Panc1 (cell line): ENCODE measurements at regions not wholly inside any gene's neighbourhood (a gene's known extent, or its start where the extent isn't known, plus 50 kb on each side); places are given as distances from the start of the nearest gene placed in this dataset.
"Not testable (repeated sequence)": the region's sequence is repeated elsewhere in the genome, so short reads cannot be mapped to it uniquely, and the experiment has no call there.

Experiments used
- ATAC-seq: fragments of 200-7000 bp; cut with Tn5 transposase; 2 replicates; pipeline ENCODE4 v1.9.1; 2020; ENCODE audit warnings: mild to moderate bottlenecking, moderate library complexity
- BruUV-seq: library from RNA; stranded (reverse); fragments of 400-500 nt; replicated peaks from 2 replicates; lab custom pipeline; 2021; lab: Mats Ljungman, UMichigan
- CTCF ChIA-PET: fragments of 300-600 bp; sonication (Branson Sonifier 250); formaldehyde crosslinking; loops from one replicate; lab custom pipeline; 2022; ENCODE audit warnings: antibody characterized with exemption; lab: Charles Lee
- POLR2A ChIA-PET: fragments of 300-600 bp; sonication (Branson Sonifier 250); formaldehyde crosslinking; loops from one replicate; lab custom pipeline; 2022; ENCODE audit warnings: antibody characterized with exemption; lab: Charles Lee
- DNase-seq: peaks from one replicate; pipeline ENCODE4 v3.0.0-alpha.2; 2010; ENCODE audit warnings: low read depth, low spot score
- H3K27ac ChIP-seq: 2 replicates; pipeline ENCODE4 v1.5.1; 2011; ENCODE audit warnings: mild to moderate bottlenecking, low read length, inconsistent platforms
- H3K27me3 ChIP-seq: fragments of 200-500 bp; sonication (Bioruptor generic); 2 replicates; pipeline ENCODE4 v1.6.0; 2014; ENCODE audit warnings: low read length, inconsistent platforms; ENCODE audit not compliant: control insufficient read depth, insufficient read depth
- H3K36me3 ChIP-seq: fragments of 200-500 bp; sonication (Bioruptor generic); 2 replicates; pipeline ENCODE4 v1.5.1; 2014; ENCODE audit warnings: inconsistent platforms, mild to moderate bottlenecking, low read length, moderate library complexity; ENCODE audit not compliant: control insufficient read depth, insufficient read depth
- H3K4me1 ChIP-seq: 2 replicates; pipeline ENCODE4 v1.5.1; 2011; ENCODE audit warnings: inconsistent platforms, mild to moderate bottlenecking, low read length, moderate library complexity; ENCODE audit not compliant: control insufficient read depth, insufficient read depth
- H3K4me3 ChIP-seq, 2 experiments: 2 replicates each; pipeline ENCODE4 v1.5.1; 2011 to 2012; ENCODE audit warnings: low read depth in 2 of 2, low read length in 2 of 2, mild to moderate bottlenecking in 2 of 2, inconsistent platforms in 1 of 2, moderate library complexity in 1 of 2
- H3K9me3 ChIP-seq: fragments of 200-500 bp; sonication (Bioruptor generic); 2 replicates; pipeline ENCODE4 v1.5.1; 2014; ENCODE audit warnings: low read depth, mild to moderate bottlenecking, inconsistent platforms, low read length, moderate library complexity; ENCODE audit not compliant: control insufficient read depth, insufficient read depth
- POLR2AphosphoS5 ChIP-seq: IDR thresholded peaks from 2 replicates; pipeline ENCODE4 v1.6.1; 2012; ENCODE audit warnings: mild to moderate bottlenecking, low read depth, low read length, moderate library complexity
- SIN3A ChIP-seq: IDR thresholded peaks from 2 replicates; pipeline ENCODE4 v1.6.1; 2012; ENCODE audit warnings: low read depth, mild to moderate bottlenecking, low read length, moderate library complexity, borderline replicate concordance; ENCODE audit not compliant: insufficient read depth
- TCF7L2 ChIP-seq: IDR thresholded peaks from 2 replicates; pipeline ENCODE4 v1.6.1; 2011; ENCODE audit warnings: mild to moderate bottlenecking, low read depth, low read length, inconsistent platforms
- in situ Hi-C: cut with HindIII; loops from 2 replicates; pipeline ENCODE4 v1.10.0; 2016; ENCODE audit warnings: low sequenced_read_pairs, low pct_unique_long_range_greater_than_20kb
- intact Hi-C: fragments of 100-400 bp; cut with micrococcal nuclease; formaldehyde crosslinking; loops from one replicate; pipeline ENCODE4 v1.10.0; 2022; ENCODE audit not compliant: unreplicated experiment
- TF ChIP-seq, protein P1 (sequence below), 2 experiments: IDR thresholded peaks; 2 replicates each; pipeline ENCODE4 v1.6.1; 2011 to 2012; ENCODE audit warnings: low read depth in 2 of 2, control low read depth in 1 of 2, low read length in 1 of 2, mild to moderate bottlenecking in 1 of 2, moderate library complexity in 1 of 2; ENCODE audit not compliant: insufficient read depth in 1 of 2
- TF ChIP-seq, protein P2 (sequence below): fragments of 450-650 bp; IDR thresholded peaks from 2 replicates; pipeline ENCODE4 v1.5.1; 2017; ENCODE audit warnings: mild to moderate bottlenecking

DNA sequence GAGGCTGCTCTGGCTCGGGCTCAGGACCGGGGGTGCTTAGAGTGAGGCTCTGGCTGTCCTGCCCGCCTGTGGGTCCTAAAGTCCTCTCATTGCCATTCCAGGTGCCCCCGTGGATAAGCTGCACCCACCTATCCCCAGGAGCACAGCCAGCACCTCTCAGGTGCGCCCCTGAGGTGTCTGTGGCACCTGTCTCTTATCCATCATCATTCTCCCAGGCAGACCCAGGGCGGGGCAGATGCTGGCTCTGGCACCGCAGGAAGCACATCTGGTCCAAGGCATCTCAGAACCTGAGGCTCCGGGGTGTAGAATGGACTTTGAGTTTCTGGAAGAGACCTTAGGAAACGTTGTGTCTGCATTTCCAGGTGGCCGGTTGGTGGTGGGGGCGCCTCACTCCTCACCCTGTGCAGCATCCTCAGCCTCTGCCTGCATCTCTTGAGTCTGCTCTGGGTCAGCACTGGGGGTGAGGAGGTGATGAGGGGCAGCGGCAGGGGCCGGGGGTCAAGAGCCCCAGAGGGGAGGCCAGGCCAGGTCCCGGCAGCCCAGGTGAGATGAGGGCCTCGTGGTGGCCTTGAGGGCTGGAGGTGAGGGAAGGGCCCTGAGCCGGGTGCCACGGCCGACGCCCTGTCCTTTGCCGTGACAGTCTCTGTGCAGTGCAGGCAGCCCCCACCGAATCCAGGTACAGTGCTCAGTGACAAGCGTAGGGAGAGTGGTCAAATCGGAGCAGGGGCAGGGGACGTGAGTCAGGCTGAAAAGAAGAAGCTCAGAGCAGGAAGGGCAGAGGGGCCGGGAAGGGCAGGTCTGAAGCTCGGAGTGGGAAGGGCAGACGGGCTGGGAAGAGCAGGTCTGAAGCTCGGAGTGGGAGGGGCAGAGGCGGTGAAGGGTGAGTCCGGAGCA, 173.5 kb downstream of the NPIPB11 start:
- ATAC-seq: no peak
- Histone ChIP-seq H3K27me3 (no peaks in the 10 kb centered on the region), H3K4me1 (no peaks in the 10 kb centered on the region), H3K36me3 (no peaks in the 10 kb centered on the region), H3K27ac (no peak overlapping the region), H3K4me3 (no peak overlapping the region), H3K9me3 (no peaks in the 10 kb centered on the region)
- in situ Hi-C loops (no loop called here), intact Hi-C loops (no loop called here)
- ChIA-PET CTCF (no interaction called here), POLR2A (no interaction called here)
- DNase-seq: no peak
- TF ChIP-seq, protein P1, sequence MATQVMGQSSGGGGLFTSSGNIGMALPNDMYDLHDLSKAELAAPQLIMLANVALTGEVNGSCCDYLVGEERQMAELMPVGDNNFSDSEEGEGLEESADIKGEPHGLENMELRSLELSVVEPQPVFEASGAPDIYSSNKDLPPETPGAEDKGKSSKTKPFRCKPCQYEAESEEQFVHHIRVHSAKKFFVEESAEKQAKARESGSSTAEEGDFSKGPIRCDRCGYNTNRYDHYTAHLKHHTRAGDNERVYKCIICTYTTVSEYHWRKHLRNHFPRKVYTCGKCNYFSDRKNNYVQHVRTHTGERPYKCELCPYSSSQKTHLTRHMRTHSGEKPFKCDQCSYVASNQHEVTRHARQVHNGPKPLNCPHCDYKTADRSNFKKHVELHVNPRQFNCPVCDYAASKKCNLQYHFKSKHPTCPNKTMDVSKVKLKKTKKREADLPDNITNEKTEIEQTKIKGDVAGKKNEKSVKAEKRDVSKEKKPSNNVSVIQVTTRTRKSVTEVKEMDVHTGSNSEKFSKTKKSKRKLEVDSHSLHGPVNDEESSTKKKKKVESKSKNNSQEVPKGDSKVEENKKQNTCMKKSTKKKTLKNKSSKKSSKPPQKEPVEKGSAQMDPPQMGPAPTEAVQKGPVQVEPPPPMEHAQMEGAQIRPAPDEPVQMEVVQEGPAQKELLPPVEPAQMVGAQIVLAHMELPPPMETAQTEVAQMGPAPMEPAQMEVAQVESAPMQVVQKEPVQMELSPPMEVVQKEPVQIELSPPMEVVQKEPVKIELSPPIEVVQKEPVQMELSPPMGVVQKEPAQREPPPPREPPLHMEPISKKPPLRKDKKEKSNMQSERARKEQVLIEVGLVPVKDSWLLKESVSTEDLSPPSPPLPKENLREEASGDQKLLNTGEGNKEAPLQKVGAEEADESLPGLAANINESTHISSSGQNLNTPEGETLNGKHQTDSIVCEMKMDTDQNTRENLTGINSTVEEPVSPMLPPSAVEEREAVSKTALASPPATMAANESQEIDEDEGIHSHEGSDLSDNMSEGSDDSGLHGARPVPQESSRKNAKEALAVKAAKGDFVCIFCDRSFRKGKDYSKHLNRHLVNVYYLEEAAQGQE (IDR thresholded peaks at IDR 0.05; ENCODE audit: insufficient read depth in 1 of 2, low read depth in 2 of 2, low read length in 1 of 2): no peak
- TF ChIP-seq TCF7L2: no peak
- TF ChIP-seq POLR2AphosphoS5: no peak
- TF ChIP-seq, protein P2, sequence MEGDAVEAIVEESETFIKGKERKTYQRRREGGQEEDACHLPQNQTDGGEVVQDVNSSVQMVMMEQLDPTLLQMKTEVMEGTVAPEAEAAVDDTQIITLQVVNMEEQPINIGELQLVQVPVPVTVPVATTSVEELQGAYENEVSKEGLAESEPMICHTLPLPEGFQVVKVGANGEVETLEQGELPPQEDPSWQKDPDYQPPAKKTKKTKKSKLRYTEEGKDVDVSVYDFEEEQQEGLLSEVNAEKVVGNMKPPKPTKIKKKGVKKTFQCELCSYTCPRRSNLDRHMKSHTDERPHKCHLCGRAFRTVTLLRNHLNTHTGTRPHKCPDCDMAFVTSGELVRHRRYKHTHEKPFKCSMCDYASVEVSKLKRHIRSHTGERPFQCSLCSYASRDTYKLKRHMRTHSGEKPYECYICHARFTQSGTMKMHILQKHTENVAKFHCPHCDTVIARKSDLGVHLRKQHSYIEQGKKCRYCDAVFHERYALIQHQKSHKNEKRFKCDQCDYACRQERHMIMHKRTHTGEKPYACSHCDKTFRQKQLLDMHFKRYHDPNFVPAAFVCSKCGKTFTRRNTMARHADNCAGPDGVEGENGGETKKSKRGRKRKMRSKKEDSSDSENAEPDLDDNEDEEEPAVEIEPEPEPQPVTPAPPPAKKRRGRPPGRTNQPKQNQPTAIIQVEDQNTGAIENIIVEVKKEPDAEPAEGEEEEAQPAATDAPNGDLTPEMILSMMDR: no peak
- no peak for TF ChIP-seq SIN3A
- BruUV-seq: no TSS peak

DNA sequence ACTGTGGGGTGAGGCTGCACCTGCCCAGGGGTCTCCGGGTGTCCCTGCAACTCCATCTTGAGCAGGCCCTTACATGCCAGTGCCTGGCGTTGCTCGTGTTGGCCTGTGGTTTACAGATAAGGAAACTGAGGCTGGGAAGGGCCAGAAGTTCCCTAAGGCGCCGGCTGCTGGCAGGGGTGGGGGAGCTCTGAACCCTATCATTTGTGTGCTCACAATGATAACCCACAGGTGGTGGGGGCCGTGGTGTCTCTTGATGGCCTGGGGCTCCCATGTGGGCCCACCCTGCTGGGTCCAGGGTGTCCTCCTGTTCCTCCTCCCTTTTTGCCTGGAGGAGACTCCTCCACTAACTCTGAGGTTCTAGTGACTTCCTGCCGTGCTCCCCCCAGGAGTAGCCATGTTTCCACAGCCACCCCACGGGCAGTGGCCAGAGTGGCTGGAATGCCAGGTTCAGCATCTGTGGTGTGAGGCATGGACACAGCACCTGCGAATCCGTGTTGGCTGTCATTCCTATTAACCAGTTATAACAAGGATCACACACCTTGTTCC, 174.3 kb downstream of the NPIPB11 start:
- H3K36me3 ChIP-seq, CTCF ChIA-PET, in situ Hi-C loops, BruUV-seq, H3K27ac ChIP-seq, H3K9me3 ChIP-seq, ATAC-seq, POLR2A ChIA-PET, H3K4me3 ChIP-seq, intact Hi-C loops, DNase-seq, H3K4me1 ChIP-seq, H3K27me3 ChIP-seq: not testable (repeated sequence)

DNA sequence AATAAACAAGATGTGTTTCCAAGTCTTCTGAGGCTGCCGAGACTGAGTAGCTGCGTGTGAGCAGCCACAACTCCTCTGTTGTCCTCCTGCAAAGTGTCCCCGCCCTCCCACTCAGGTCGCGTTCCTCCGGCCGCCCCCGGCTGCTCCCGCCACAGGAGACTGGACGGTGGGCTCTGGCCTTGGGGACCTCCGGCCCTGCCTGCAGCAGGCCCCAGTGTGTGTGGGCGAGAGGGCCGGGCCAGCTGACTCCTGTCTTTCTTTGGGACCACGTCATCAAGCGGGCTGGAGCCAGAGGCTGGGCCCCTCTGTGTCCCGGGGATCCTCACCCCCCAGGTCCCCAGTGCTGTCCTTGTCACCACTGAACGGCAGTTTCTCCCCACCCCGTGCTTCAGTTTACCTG, 175.3 kb downstream of the NPIPB11 start:
- no peaks in the 10 kb centered on the region for H3K36me3 ChIP-seq
- H3K27ac ChIP-seq: no peak overlapping the region
- no peaks in the 10 kb centered on the region for H3K9me3 ChIP-seq
- intact Hi-C loops (no loop called here), in situ Hi-C loops (no loop called here)
- H3K4me3 ChIP-seq: no peak overlapping the region
- H3K27me3 ChIP-seq: no peaks in the 10 kb centered on the region
- ChIA-PET POLR2A (no interaction called here), CTCF (no interaction called here)
- no peak for TF ChIP-seq SIN3A
- TF ChIP-seq TCF7L2: no peak
- TF ChIP-seq, protein P2: no peak
- TF ChIP-seq, protein P1 (IDR thresholded peaks at IDR 0.05; ENCODE audit: insufficient read depth in 1 of 2, low read depth in 2 of 2, low read length in 1 of 2): no peak
- no peak for TF ChIP-seq POLR2AphosphoS5
- BruUV-seq: no TSS peak
- no peak for ATAC-seq
- DNase-seq: no peak
- no peaks in the 10 kb centered on the region for H3K4me1 ChIP-seq
